ENCODE measurements at regions not wholly inside any gene's neighbourhood (a gene's known extent, or its start where the extent isn't known, plus 50 kb on each side); places are given as distances from the start of the nearest gene placed in this dataset.
A peak's percentile ranks its signal among the peaks of the same experiment; 100 is the strongest.
"Not testable (repeated sequence)": the region's sequence is repeated elsewhere in the genome, so short reads cannot be mapped to it uniquely, and the experiment has no call there.

- H3K9me3 Mint-ChIP-seq, result peaks cover 0 to 2% (median 0%) of the 10 kb centered on the region in 3 donors
- no peaks in the 10 kb centered on the region for H3K36me3 Mint-ChIP-seq
- no peak overlapping the region for H3K27ac Mint-ChIP-seq
- no peak overlapping the region for H3K4me3 Mint-ChIP-seq
- H3K4me1 Mint-ChIP-seq, result no peaks in the 10 kb centered on the region
- no peaks in the 10 kb centered on the region for H3K27me3 Mint-ChIP-seq
These were observed 222.0 kb upstream of the LRIG3 start for GRCh38 chr12:59142183-59142790.

GRCh38 chr12:59134750-59135149 lies 214.4 kb upstream of the LRIG3 start:
- Mint-ChIP-seq H3K27ac (no peak overlapping the region), H3K36me3 (no peaks in the 10 kb centered on the region), H3K4me1 (no peaks in the 10 kb centered on the region), H3K9me3 (peaks cover 0 to 2% (median 0%) of the 10 kb centered on the region in 3 donors), H3K27me3 (no peaks in the 10 kb centered on the region), H3K4me3 (no peak overlapping the region)

- Mint-ChIP-seq H3K4me3 (no peak overlapping the region), H3K4me1 (no peaks in the 10 kb centered on the region), H3K27ac (no peak overlapping the region), H3K27me3 (no peaks in the 10 kb centered on the region), H3K36me3 (no peaks in the 10 kb centered on the region), H3K9me3 (peaks cover 0 to 7% (median 0%) of the 10 kb centered on the region in 3 donors)
These were observed 211.2 kb upstream of the LRIG3 start for GRCh38 chr12:59131462-59131861.

GRCh38 chr12:59122784-59123183 lies 202.5 kb upstream of the LRIG3 start:
- no peaks in the 10 kb centered on the region for H3K4me1 Mint-ChIP-seq
- H3K36me3 Mint-ChIP-seq, result no peaks in the 10 kb centered on the region
- H3K9me3 Mint-ChIP-seq, result peaks cover 4 to 8% (median 6%) of the 10 kb centered on the region in 3 donors
- H3K27me3 Mint-ChIP-seq, result no peaks in the 10 kb centered on the region
- H3K27ac Mint-ChIP-seq, result no peak overlapping the region
- no peak overlapping the region for H3K4me3 Mint-ChIP-seq

- Mint-ChIP-seq H3K4me1 (no peaks in the 10 kb centered on the region), H3K27me3 (no peaks in the 10 kb centered on the region), H3K36me3 (no peaks in the 10 kb centered on the region), H3K4me3 (no peak overlapping the region), H3K27ac (no peak overlapping the region), H3K9me3 (peaks cover 2 to 6% (median 4%) of the 10 kb centered on the region in 3 donors)
These were observed 201.1 kb upstream of the LRIG3 start for GRCh38 chr12:59121451-59121850.

GRCh38 chr12:59119676-59120075 lies 199.4 kb upstream of the LRIG3 start:
- H3K36me3 Mint-ChIP-seq, result no peaks in the 10 kb centered on the region
- H3K27ac Mint-ChIP-seq, result no peak overlapping the region
- peaks cover 0 to 6% (median 2%) of the 10 kb centered on the region in 3 donors for H3K9me3 Mint-ChIP-seq
- no peaks in the 10 kb centered on the region for H3K4me1 Mint-ChIP-seq
- no peak overlapping the region for H3K4me3 Mint-ChIP-seq
- H3K27me3 Mint-ChIP-seq, result no peaks in the 10 kb centered on the region

GRCh38 chr12:59118356-59118755 lies 198.1 kb upstream of the LRIG3 start:
- Mint-ChIP-seq H3K27ac (no peak overlapping the region), H3K4me1 (no peaks in the 10 kb centered on the region), H3K27me3 (no peaks in the 10 kb centered on the region), H3K36me3 (peaks cover 2% of the 10 kb centered on the region), H3K9me3 (peaks cover 0 to 3% (median 0%) of the 10 kb centered on the region in 3 donors), H3K4me3 (no peak overlapping the region)

- no peaks in the 10 kb centered on the region for H3K4me1 Mint-ChIP-seq
- no peaks in the 10 kb centered on the region for H3K9me3 Mint-ChIP-seq
- no peak overlapping the region for H3K4me3 Mint-ChIP-seq
- H3K27ac Mint-ChIP-seq, result no peak overlapping the region
- H3K36me3 Mint-ChIP-seq, result peaks cover 2% of the 10 kb centered on the region
- H3K27me3 Mint-ChIP-seq, result no peaks in the 10 kb centered on the region
These were observed 195.7 kb upstream of the LRIG3 start for GRCh38 chr12:59115995-59116394.

- H3K9me3 Mint-ChIP-seq, result no peaks in the 10 kb centered on the region
- H3K4me1 Mint-ChIP-seq, result no peaks in the 10 kb centered on the region
- no peak overlapping the region for H3K4me3 Mint-ChIP-seq
- H3K27ac Mint-ChIP-seq, result no peak overlapping the region
- H3K27me3 Mint-ChIP-seq, result no peaks in the 10 kb centered on the region
- peaks cover 2% of the 10 kb centered on the region for H3K36me3 Mint-ChIP-seq
These were observed 195.2 kb upstream of the LRIG3 start for GRCh38 chr12:59115526-59115925.

- Mint-ChIP-seq H3K4me3 (no peak overlapping the region), H3K4me1 (no peaks in the 10 kb centered on the region), H3K27me3 (no peaks in the 10 kb centered on the region), H3K9me3 (no peaks in the 10 kb centered on the region), H3K27ac (no peak overlapping the region), H3K36me3 (peaks cover 2% of the 10 kb centered on the region)
These were observed 193.7 kb upstream of the LRIG3 start for GRCh38 chr12:59113831-59114615.

GRCh38 chr12:59111851-59112250 lies 191.5 kb upstream of the LRIG3 start:
- no peaks in the 10 kb centered on the region for H3K4me1 Mint-ChIP-seq
- H3K27me3 Mint-ChIP-seq, result no peaks in the 10 kb centered on the region
- H3K36me3 Mint-ChIP-seq, result peaks cover 2% of the 10 kb centered on the region
- H3K4me3 Mint-ChIP-seq, result no peak overlapping the region
- no peak overlapping the region for H3K27ac Mint-ChIP-seq
- no peaks in the 10 kb centered on the region for H3K9me3 Mint-ChIP-seq

GRCh38 chr12:59108516-59108915 lies 188.2 kb upstream of the LRIG3 start:
- H3K9me3 Mint-ChIP-seq, H3K36me3 Mint-ChIP-seq, H3K4me3 Mint-ChIP-seq, H3K27me3 Mint-ChIP-seq, H3K4me1 Mint-ChIP-seq: not testable (repeated sequence)
- peak overlapping the region in 1 of 3 donors; percentile 48 for H3K27ac Mint-ChIP-seq

GRCh38 chr12:59100585-59100984 lies 180.3 kb upstream of the LRIG3 start:
- Mint-ChIP-seq H3K9me3 (peaks cover 0 to 6% (median 0%) of the 10 kb centered on the region in 3 donors), H3K27ac (no peak overlapping the region), H3K27me3 (peaks cover 1% of the 10 kb centered on the region), H3K4me1 (no peaks in the 10 kb centered on the region), H3K36me3 (no peaks in the 10 kb centered on the region), H3K4me3 (no peak overlapping the region)

GRCh38 chr12:59097876-59098275 lies 177.6 kb upstream of the LRIG3 start:
- Mint-ChIP-seq H3K27me3 (peaks cover 1% of the 10 kb centered on the region), H3K4me1 (no peaks in the 10 kb centered on the region), H3K27ac (no peak overlapping the region), H3K9me3 (peaks cover 0 to 6% (median 0%) of the 10 kb centered on the region in 3 donors), H3K36me3 (no peaks in the 10 kb centered on the region), H3K4me3 (no peak overlapping the region)

GRCh38 chr12:59096246-59096645 lies 175.9 kb upstream of the LRIG3 start:
- Mint-ChIP-seq H3K4me3 (no peak overlapping the region), H3K27ac (no peak overlapping the region), H3K4me1 (no peaks in the 10 kb centered on the region), H3K9me3 (peaks cover 0 to 6% (median 0%) of the 10 kb centered on the region in 3 donors), H3K27me3 (peaks cover 1% of the 10 kb centered on the region), H3K36me3 (no peaks in the 10 kb centered on the region)

Measured in IgD-negative memory B cell (primary cell).